Naive thymus-derived CD8-positive, alpha-beta T cell (primary cell): ENCODE measurements at regions not wholly inside any gene's neighbourhood (a gene's known extent, or its start where the extent isn't known, plus 50 kb on each side); places are given as distances from the start of the nearest gene placed in this dataset.
A peak's percentile ranks its signal among the peaks of the same experiment; 100 is the strongest.
"Not testable (repeated sequence)": the region's sequence is repeated elsewhere in the genome, so short reads cannot be mapped to it uniquely, and the experiment has no call there.

Source experiments
- ATAC-seq, 2 donors: fragments of 150-1000 bp; cut with Tn5 transposase in 1 of 2; sonication (Bioruptor Pico), chemical (Tn5 transposase) in 1 of 2; 1 replicate in 1 of 2; 2 replicates in 1 of 2; pipeline ENCODE4 v1.10.0; 2021; ENCODE audit warnings: mild to moderate bottlenecking in 2 of 2, moderate library complexity in 2 of 2
- POLR2A ChIA-PET: fragments of 350-600 bp; sonication (Branson Sonifier 250); formaldehyde crosslinking; loops from one replicate; lab custom pipeline; 2021; ENCODE audit warnings: antibody characterized with exemption; lab: Charles Lee
- DNase-seq, 10 donors: peaks; one replicate each; pipeline versions ENCODE4 v3.0.0 to v3.0.0-alpha.2; 2020 to 2022
- H3K27ac Mint-ChIP-seq, 10 donors: one replicate each; pipeline ENCODE4 v1.8.0; 2020 to 2022; ENCODE audit warnings: mild to moderate bottlenecking in 10 of 10, mixed read lengths in 10 of 10, moderate library complexity in 4 of 10, inconsistent platforms in 1 of 10
- H3K27me3 Mint-ChIP-seq, 5 donors: one replicate each; pipeline ENCODE4 v1.8.0; 2021 to 2022; ENCODE audit warnings: mixed read lengths in 5 of 5
- H3K36me3 Mint-ChIP-seq, 3 donors: one replicate each; pipeline ENCODE4 v1.8.0; 2020 to 2022; ENCODE audit warnings: mixed read lengths in 3 of 3, mild to moderate bottlenecking in 2 of 3, inconsistent platforms in 1 of 3
- H3K4me1 Mint-ChIP-seq, 4 donors: one replicate each; pipeline ENCODE4 v1.8.0; 2021 to 2022; ENCODE audit warnings: mixed read lengths in 4 of 4
- H3K4me3 Mint-ChIP-seq, 10 donors: one replicate each; pipeline ENCODE4 v1.8.0; 2020 to 2022; ENCODE audit warnings: mild to moderate bottlenecking in 10 of 10, mixed read lengths in 10 of 10, moderate library complexity in 6 of 10, inconsistent platforms in 1 of 10
- H3K9me3 Mint-ChIP-seq, 9 donors: one replicate each; pipeline ENCODE4 v1.8.0; 2020 to 2022; ENCODE audit warnings: mixed read lengths in 9 of 9, mild to moderate bottlenecking in 3 of 9, inconsistent platforms in 1 of 9, moderate library complexity in 1 of 9

DNA sequence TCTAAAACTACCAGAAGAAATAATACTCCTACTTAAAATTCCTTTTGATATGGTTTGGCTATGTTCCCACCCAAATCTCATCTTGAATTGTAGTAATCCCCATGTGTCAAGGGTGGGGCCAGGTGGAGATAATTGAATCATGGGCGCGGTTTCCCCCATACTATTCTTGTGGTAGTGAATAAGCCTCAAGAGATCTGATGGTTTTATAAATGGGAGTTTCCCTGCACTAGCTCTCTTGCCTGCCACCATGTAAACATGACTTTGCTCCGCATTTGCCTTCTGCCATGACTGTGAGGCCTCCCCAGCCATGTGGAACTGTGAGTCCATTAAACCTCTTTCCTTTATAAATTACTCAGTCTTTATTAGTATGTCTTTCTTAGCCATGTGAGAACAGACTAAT is 390.5 kb downstream of the CHSY3 start:
- H3K27me3 Mint-ChIP-seq, H3K36me3 Mint-ChIP-seq, H3K4me3 Mint-ChIP-seq, DNase-seq, H3K4me1 Mint-ChIP-seq, ATAC-seq, H3K9me3 Mint-ChIP-seq, H3K27ac Mint-ChIP-seq, POLR2A ChIA-PET: not testable (repeated sequence)

DNA sequence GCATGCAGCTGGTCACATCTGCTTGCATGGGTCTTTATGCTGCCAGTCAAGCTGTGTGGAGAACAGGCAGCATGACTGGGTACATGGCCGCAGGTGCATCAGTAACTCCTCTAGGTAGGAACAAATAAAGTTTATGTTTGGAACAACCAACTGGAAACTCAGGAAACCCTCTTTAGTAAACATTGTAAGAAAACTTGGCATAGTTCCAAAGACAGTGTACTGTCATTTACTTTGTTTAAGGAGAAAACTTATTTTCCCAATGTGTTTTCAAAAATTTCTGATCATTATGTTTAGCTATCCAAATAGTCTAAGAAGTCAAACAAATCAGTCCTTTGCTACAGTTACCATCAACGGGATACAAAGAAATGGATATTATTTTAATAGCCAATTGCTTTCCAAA is 386.0 kb downstream of the CHSY3 start:
- H3K4me3 Mint-ChIP-seq: no peak overlapping the region
- POLR2A ChIA-PET: no interaction called here
- ATAC-seq (no peak), DNase-seq (no peak)
- peaks cover 0 to 5% (median 0%) of the 10 kb centered on the region in 5 donors for H3K27me3 Mint-ChIP-seq
- peaks cover 0 to 4% (median 0%) of the 10 kb centered on the region in 9 donors for H3K9me3 Mint-ChIP-seq
- H3K27ac Mint-ChIP-seq: no peak overlapping the region
- no peaks in the 10 kb centered on the region for H3K4me1 Mint-ChIP-seq
- no peaks in the 10 kb centered on the region for H3K36me3 Mint-ChIP-seq

DNA sequence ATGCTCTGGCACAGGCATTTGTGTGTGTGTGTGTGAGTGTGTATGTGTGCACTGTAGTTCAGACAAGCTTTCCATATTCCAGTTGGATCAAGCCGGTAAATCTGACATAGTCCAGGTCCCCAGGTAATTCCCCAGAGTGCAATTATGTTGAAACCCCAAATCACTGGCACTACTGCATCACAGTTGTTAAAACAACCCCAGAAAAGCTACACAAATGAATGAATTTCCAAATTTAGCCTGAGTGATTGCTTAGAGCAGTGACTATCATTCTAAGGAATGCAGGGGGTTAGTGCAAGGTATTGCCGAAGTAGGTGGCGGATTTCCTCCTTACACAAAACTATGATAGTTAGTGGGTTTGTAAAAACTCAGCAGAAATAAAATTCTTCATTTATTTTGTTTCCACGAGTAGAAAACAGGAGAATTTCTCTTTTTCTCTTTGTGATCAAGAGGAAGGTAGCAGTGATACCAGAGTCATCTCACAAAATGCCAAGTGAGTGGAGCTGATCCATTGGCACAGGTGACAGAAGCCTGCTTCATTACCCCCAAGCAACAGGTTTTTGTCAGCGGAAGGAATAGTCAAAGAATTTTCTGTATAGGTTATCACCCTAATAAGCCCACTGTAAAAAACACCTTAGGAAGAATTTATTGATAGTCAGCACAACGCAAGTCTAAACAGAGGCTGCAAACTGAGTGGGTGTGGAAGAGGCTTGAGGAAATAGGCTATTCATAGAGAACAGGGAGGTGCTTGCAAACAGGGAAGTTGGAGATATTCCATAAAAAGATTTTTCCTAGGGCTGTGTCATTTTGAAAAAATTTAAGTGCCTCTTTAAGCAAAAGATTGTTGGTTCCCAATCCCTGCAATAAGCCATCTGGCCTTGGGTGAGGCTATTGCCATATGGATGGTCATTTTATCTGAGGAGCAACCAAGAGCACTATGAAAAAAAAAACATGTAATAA is 385.1 kb downstream of the CHSY3 start:
- POLR2A ChIA-PET: no interaction called here

DNA sequence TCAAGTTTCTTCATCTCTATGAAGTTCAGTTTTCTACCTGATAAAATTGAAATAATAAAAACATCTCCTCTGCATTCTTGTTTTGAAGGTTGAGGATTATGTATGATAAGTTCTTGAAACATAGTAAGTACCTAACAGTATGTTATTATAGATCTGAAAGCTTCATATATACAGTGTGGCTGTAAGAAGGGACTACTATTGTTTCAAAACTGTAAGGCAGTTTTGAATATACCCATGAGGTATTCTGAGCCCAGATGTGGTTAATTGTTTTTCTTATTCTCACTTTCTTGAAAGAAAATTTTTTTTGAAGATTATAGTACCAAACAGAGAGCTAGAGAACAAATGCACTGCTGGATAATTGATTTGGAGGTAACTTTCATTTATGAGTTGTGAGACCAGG is 383.2 kb downstream of the CHSY3 start:
- Mint-ChIP-seq H3K27me3 (peaks cover 0 to 5% (median 0%) of the 10 kb centered on the region in 5 donors), H3K36me3 (no peaks in the 10 kb centered on the region), H3K9me3 (peaks cover 0 to 3% (median 0%) of the 10 kb centered on the region in 9 donors), H3K4me3 (no peak overlapping the region), H3K4me1 (no peaks in the 10 kb centered on the region), H3K27ac (no peak overlapping the region)
- no peak for DNase-seq
- ATAC-seq: no peak
- POLR2A ChIA-PET: no interaction called here

More for the DNA sequence above, 385.1 kb downstream of the CHSY3 start:
- H3K36me3 Mint-ChIP-seq: no peaks in the 10 kb centered on the region
- DNase-seq (no peak), ATAC-seq (no peak)
- no peaks in the 10 kb centered on the region for H3K4me1 Mint-ChIP-seq
- H3K4me3 Mint-ChIP-seq: no peak overlapping the region
- no peak overlapping the region for H3K27ac Mint-ChIP-seq
- H3K27me3 Mint-ChIP-seq: peaks cover 0 to 5% (median 0%) of the 10 kb centered on the region in 5 donors
- peaks cover 0 to 3% (median 0%) of the 10 kb centered on the region in 9 donors for H3K9me3 Mint-ChIP-seq

DNA sequence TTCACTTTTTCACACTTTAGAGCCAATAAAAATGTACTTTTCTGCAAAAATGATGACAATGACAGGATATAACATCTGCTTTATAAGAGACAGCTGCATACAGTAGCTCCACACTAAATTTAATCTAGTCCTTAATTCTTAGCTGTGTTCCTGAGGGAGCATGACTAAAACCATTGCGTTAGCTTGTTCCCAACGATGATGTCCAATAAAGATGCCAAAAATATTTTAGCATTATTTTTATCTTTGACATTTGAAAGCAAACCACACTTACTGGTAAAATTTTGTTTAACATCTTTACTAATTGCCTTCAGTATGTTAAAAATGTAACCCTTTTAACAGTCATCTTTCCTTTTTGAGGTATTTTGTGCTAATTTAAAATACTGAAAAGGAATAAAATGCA is 382.7 kb downstream of the CHSY3 start:
- ATAC-seq (no peak), DNase-seq (no peak)
- H3K27ac Mint-ChIP-seq: no peak overlapping the region
- peaks cover 0 to 5% (median 0%) of the 10 kb centered on the region in 5 donors for H3K27me3 Mint-ChIP-seq
- POLR2A ChIA-PET: no interaction called here
- H3K4me1 Mint-ChIP-seq: no peaks in the 10 kb centered on the region
- peaks cover 0 to 3% (median 0%) of the 10 kb centered on the region in 9 donors for H3K9me3 Mint-ChIP-seq
- no peak overlapping the region for H3K4me3 Mint-ChIP-seq
- H3K36me3 Mint-ChIP-seq: no peaks in the 10 kb centered on the region

GRCh38 chr5:130282049-130282448 is 377.8 kb downstream of the CHSY3 start:
- no peaks in the 10 kb centered on the region for H3K4me1 Mint-ChIP-seq
- H3K36me3 Mint-ChIP-seq: no peaks in the 10 kb centered on the region
- POLR2A ChIA-PET: no interaction called here
- peaks cover 0 to 3% (median 0%) of the 10 kb centered on the region in 9 donors for H3K9me3 Mint-ChIP-seq
- ATAC-seq (no peak), DNase-seq (no peak)
- H3K27me3 Mint-ChIP-seq: peaks cover 0 to 4% (median 0%) of the 10 kb centered on the region in 5 donors
- H3K4me3 Mint-ChIP-seq: no peak overlapping the region
- H3K27ac Mint-ChIP-seq: no peak overlapping the region

DNA sequence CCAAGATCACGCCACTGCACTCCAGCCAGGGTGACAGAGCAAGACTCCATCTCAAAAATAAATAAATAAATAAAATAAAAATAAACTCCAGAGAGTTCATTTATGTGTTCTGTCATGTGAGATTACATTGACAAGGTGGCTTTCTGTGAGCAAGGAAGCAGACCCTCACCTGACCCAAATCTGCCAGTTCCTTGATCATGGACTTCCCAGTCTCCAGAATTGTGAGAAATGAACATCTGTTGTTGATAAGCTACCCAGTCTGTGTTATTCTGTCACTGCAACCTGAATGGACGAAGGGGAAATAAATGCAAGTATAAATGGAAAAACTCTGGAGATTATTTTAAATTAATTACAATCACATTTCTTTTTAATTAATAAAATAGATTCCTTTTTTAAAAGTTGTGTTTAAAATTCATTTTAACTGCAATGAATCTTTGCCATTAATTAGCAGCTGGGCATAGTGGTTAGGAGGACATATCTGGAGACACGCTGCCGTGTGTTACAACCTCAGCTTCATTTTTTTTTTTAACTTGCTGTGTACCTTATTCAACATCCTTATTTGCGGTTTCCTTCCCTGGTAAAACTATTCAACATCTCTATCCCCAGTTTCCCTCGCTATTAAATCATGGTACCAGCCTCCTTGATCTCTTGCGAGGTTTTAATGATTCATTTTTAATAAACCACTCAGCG is 376.4 kb downstream of the CHSY3 start:
- Mint-ChIP-seq H3K36me3 (no peaks in the 10 kb centered on the region), H3K4me1 (no peaks in the 10 kb centered on the region), H3K9me3 (peaks cover 0 to 3% (median 0%) of the 10 kb centered on the region in 9 donors), H3K4me3 (no peak overlapping the region), H3K27ac (no peak overlapping the region), H3K27me3 (peaks cover 0 to 4% (median 0%) of the 10 kb centered on the region in 5 donors)
- ATAC-seq (no peak), DNase-seq (no peak)
- POLR2A ChIA-PET: no interaction called here

GRCh38 chr5:130279386-130279785 is 375.1 kb downstream of the CHSY3 start:
- Mint-ChIP-seq H3K4me1 (no peaks in the 10 kb centered on the region), H3K4me3 (no peak overlapping the region), H3K9me3 (no peaks in the 10 kb centered on the region), H3K27ac (no peak overlapping the region), H3K27me3 (peaks cover 0 to 4% (median 3%) of the 10 kb centered on the region in 5 donors), H3K36me3 (no peaks in the 10 kb centered on the region)
- POLR2A ChIA-PET: no interaction called here
- ATAC-seq (no peak), DNase-seq (no peak)

DNA sequence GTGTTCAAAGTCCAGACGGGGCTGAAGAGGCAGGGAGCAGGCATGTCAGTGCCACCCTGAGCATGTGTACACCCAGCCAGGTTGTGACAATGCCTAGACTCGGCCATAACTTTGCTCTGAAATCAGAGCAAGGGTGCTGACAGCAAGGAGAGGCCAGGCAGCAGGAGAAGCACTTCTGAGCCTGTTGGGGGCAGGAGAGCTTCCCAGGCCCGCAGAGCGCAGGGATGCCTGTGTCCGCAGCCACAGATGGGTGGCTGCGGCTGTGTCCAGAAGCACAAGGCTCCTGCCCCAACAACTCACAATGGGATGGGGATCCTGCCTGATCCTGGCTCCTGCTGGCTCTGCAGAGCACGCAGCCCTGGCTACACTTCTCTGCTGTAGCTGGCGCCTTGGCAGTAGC is 373.9 kb downstream of the CHSY3 start:
- Mint-ChIP-seq H3K27ac (no peak overlapping the region), H3K4me3 (no peak overlapping the region)
- POLR2A ChIA-PET: no interaction called here

GRCh38 chr5:130277522-130277921 is 373.3 kb downstream of the CHSY3 start:
- Mint-ChIP-seq H3K4me1 (no peaks in the 10 kb centered on the region), H3K27me3 (peaks cover 0 to 4% (median 3%) of the 10 kb centered on the region in 5 donors), H3K4me3 (no peak overlapping the region), H3K27ac (no peak overlapping the region), H3K9me3 (no peaks in the 10 kb centered on the region), H3K36me3 (no peaks in the 10 kb centered on the region)
- POLR2A ChIA-PET: no interaction called here
- DNase-seq (no peak), ATAC-seq (peak in 1 of 2 donors; percentile 27)

More for the DNA sequence above, 373.9 kb downstream of the CHSY3 start:
- Mint-ChIP-seq H3K4me1 (no peaks in the 10 kb centered on the region), H3K9me3 (no peaks in the 10 kb centered on the region), H3K36me3 (no peaks in the 10 kb centered on the region), H3K27me3 (peaks cover 0 to 4% (median 3%) of the 10 kb centered on the region in 5 donors)
- ATAC-seq: peak in 1 of 2 donors; percentile 20
- no peak for DNase-seq

- ATAC-seq (no peak), DNase-seq (no peak)
- no peaks in the 10 kb centered on the region for H3K4me1 Mint-ChIP-seq
- H3K36me3 Mint-ChIP-seq: no peaks in the 10 kb centered on the region
- H3K4me3 Mint-ChIP-seq: no peak overlapping the region
- H3K27me3 Mint-ChIP-seq: peaks cover 0 to 4% (median 3%) of the 10 kb centered on the region in 5 donors
- POLR2A ChIA-PET: no interaction called here
- no peaks in the 10 kb centered on the region for H3K9me3 Mint-ChIP-seq
- H3K27ac Mint-ChIP-seq: no peak overlapping the region
Measured at GRCh38 chr5:130277002-130277401, 372.7 kb downstream of the CHSY3 start.

- H3K9me3 Mint-ChIP-seq: no peaks in the 10 kb centered on the region
- peaks cover 0 to 7% (median 3%) of the 10 kb centered on the region in 5 donors for H3K27me3 Mint-ChIP-seq
- H3K36me3 Mint-ChIP-seq: no peaks in the 10 kb centered on the region
- ATAC-seq (no peak), DNase-seq (no peak)
- no peak overlapping the region for H3K27ac Mint-ChIP-seq
- H3K4me1 Mint-ChIP-seq: no peaks in the 10 kb centered on the region
- H3K4me3 Mint-ChIP-seq: no peak overlapping the region
- POLR2A ChIA-PET: no interaction called here
Measured at GRCh38 chr5:130272837-130273236, 368.6 kb downstream of the CHSY3 start.

DNA sequence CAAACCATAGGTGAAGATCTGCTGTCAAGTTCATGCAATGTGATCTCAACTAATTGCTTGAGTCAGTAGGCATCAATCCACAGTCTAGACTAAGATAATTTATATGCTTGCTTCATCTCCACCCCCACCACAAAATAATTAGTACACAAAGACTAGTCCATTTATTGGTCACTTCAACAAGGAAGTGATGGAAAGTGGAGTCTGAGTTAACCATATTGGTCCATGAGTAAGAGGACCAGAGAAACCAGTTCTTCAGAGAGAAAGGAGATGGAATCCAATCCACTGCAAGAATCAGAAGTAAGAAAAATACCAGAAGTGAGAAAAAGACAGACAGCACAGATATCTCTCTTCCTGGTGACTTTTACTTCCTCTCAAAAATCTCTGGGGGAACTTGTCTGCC is 366.5 kb downstream of the CHSY3 start:
- POLR2A ChIA-PET: no interaction called here
- peaks cover 0 to 7% (median 3%) of the 10 kb centered on the region in 5 donors for H3K27me3 Mint-ChIP-seq
- DNase-seq: no peak

More for the DNA sequence above, 366.5 kb downstream of the CHSY3 start:
- no peak for ATAC-seq
- no peaks in the 10 kb centered on the region for H3K4me1 Mint-ChIP-seq
- no peak overlapping the region for H3K27ac Mint-ChIP-seq
- H3K9me3 Mint-ChIP-seq: peaks cover 0 to 9% (median 0%) of the 10 kb centered on the region in 9 donors
- H3K36me3 Mint-ChIP-seq: no peaks in the 10 kb centered on the region
- no peak overlapping the region for H3K4me3 Mint-ChIP-seq
